GM12873 (cell line): ENCODE measurements at regions not wholly inside any gene's neighbourhood (a gene's known extent, or its start where the extent isn't known, plus 50 kb on each side); places are given as distances from the start of the nearest gene placed in this dataset.

ENCODE experiments used
- TF ChIP-seq, protein P1 (sequence below): IDR thresholded peaks from 2 replicates; pipeline ENCODE4 v1.5.1; 2012; ENCODE audit warnings: low read depth, mild to moderate bottlenecking, moderate library complexity, low read length, control low read depth; ENCODE audit not compliant: insufficient read depth; ENCODE audit errors: missing control alignments

DNA sequence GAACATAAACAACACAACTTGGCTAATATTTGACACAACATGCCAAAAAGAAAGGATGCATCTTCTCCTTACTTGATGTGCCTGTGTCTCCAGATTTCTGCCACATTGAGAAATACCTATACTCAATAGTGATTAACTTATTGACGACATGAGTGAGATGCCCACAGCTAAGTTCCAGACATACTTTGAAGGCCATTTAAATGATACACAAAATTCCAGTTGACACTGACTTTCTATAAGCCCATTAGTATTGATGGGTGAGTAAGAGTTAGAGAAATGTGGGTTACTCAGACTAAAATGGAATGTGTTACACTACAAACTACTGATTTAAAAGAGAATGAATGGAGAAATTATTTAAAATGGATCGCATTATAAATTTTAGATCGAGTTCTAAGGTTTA, 838.2 kb upstream of the MGAT4C start:
- TF ChIP-seq, protein P1, sequence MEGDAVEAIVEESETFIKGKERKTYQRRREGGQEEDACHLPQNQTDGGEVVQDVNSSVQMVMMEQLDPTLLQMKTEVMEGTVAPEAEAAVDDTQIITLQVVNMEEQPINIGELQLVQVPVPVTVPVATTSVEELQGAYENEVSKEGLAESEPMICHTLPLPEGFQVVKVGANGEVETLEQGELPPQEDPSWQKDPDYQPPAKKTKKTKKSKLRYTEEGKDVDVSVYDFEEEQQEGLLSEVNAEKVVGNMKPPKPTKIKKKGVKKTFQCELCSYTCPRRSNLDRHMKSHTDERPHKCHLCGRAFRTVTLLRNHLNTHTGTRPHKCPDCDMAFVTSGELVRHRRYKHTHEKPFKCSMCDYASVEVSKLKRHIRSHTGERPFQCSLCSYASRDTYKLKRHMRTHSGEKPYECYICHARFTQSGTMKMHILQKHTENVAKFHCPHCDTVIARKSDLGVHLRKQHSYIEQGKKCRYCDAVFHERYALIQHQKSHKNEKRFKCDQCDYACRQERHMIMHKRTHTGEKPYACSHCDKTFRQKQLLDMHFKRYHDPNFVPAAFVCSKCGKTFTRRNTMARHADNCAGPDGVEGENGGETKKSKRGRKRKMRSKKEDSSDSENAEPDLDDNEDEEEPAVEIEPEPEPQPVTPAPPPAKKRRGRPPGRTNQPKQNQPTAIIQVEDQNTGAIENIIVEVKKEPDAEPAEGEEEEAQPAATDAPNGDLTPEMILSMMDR = no peak

DNA sequence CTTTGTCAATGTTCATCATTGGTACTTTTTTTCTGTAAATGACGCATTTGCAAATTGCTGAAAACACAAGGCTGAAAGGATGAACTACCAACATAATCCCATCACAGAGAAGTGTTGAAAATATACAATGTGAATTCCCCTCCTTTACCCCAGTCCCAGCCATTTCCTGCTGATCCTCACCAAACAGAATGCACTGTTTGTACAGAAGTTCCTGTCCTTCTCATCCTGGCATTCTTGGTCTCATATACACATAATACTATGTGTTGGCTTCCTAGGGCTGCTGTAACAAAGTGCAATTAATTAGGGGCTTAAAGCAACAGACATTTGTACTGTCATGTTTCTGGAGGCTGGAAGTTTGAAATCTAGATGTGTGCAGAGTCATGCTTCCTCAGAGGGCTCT, 836.2 kb upstream of the MGAT4C start:
- TF ChIP-seq, protein P1 = no peak

DNA sequence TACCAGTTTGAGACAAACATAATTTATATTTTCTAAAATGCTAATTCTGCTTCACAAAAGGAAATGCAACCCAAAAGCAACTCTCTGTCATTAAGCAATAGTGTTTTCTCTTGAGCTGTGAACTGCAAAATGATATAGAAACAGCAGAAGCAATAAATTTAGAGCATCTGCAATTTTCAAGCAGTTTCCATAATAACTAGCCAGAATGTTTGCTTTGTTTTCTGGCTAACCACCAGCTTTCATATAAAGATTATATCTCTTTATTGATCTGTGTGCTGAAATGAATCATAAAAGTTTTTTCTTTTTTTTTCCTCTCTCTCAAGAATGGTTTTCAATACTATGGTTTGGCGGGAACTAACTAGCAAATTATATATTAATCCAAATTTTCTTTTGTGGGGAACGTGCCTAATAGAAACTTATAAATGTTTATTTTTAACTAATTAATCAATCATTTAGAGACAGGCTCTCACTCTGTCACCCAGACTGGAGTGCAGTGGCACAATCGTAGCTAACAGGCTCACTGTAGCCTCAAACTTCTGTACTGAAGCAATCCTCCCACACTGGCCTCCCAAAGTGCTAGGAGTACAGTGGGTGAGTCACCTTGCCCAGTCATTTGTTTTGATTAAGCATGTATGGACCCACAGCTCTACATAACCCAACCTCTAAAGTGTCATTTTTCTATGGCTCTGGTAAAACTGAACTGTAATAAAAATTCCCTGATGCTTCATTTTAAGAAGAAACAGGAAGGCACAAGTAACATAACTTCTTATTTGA, 830.1 kb upstream of the MGAT4C start:
- TF ChIP-seq, protein P1 = no peak

DNA sequence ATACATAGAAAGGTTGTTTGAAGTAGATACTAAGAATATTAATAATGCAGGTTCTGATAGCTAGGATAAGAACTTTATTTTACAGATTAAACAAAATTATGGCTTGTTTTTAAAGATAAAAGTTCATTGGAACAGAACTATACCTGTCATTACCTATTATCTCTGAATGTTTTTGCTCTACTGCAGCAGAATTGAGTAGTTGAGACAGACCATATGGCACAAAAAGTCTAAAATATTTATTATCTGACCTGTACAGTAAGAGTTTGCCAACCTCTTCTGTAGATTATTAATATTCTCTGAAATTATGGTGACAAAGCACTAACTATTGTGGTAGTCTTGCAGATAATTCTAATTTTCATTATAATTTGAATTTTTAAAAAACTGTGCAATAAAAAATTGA, 829.1 kb upstream of the MGAT4C start:
- TF ChIP-seq, protein P1 = no peak

DNA sequence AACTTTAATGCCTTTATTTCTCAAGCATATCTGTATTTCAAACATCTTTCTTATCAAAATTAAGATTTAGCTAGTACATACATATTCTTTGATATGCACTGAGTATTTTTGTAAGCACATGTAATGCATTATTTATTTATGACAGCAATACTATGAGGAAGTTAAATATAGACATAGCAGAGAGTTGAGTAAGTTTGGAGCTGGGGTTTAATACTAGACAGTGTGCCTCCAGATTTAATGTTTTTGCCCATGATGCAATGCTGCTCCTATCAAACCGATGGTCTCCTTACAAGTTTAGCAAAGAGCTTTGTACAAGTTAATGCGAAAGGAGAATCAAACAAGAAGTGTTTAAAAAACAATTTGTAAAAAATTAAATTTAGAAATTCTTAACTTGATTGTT, 826.6 kb upstream of the MGAT4C start:
- TF ChIP-seq, protein P1 = no peak

DNA sequence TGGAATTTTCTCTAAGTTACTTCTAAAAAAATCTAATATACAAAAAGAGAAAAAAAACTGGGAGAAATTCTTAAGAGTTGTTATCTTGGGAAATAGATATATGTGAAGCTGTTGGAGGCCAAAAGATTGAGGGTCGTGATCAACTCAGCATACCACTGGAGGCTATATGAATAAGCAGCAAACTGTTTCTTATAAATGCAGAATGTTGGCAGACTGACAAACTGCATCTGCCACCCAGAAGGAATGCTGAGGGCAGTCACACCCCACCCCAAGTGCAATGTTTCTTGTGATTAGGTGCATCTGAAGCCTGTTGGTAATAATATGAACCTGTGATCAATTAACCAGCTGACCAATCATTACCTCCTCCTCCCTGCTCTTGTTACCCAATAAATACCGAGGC, 818.6 kb upstream of the MGAT4C start:
- TF ChIP-seq, protein P1 = no peak

DNA sequence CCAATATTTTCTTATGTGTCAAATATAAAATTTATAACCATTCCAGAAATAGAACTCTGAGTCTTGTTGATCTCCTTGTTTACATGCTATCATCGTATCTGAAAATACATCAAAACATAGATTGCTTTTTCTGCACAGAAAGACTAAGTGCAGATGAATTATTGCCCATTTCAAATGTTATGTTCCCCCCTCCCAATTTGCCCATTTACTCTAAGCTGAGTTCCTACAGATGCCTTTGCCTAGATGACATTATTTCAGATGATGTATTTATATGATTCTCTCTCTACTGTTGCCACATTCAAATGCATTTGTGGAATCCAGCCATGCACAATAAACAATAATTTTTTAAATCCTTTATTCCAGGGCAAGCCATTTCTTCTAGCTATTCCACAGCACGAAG, 810.1 kb upstream of the MGAT4C start:
- TF ChIP-seq, protein P1 = no peak
